GM10248 (cell line): ENCODE measurements at regions not wholly inside any gene's neighbourhood (a gene's known extent, or its start where the extent isn't known, plus 50 kb on each side); places are given as distances from the start of the nearest gene placed in this dataset.

Source experiments
- CTCF ChIA-PET: fragments of 300-600 bp; sonication (Branson Sonifier 250); formaldehyde crosslinking; extraction: SDS; loops from one replicate; lab custom pipeline; 2021; ENCODE audit warnings: antibody characterized with exemption; lab: Yijun Ruan, JAX
- POLR2A ChIA-PET: fragments of 350-650 bp; sonication (Branson Sonifier 250); formaldehyde crosslinking; extraction: SDS; loops from one replicate; lab custom pipeline; 2020; ENCODE audit warnings: antibody characterized with exemption; lab: Yijun Ruan, JAX
- DNase-seq: peaks from one replicate; pipeline ENCODE4 v3.0.0; 2012; ENCODE audit errors: extremely low spot score
- TF ChIP-seq, protein P1 (sequence below): IDR thresholded peaks from 2 replicates; pipeline ENCODE4 v1.5.1; 2012; ENCODE audit warnings: mild to moderate bottlenecking, low read depth; ENCODE audit errors: extremely low read depth, missing control alignments, control extremely low read depth

- DNase-seq = no peak
- TF ChIP-seq, protein P1, sequence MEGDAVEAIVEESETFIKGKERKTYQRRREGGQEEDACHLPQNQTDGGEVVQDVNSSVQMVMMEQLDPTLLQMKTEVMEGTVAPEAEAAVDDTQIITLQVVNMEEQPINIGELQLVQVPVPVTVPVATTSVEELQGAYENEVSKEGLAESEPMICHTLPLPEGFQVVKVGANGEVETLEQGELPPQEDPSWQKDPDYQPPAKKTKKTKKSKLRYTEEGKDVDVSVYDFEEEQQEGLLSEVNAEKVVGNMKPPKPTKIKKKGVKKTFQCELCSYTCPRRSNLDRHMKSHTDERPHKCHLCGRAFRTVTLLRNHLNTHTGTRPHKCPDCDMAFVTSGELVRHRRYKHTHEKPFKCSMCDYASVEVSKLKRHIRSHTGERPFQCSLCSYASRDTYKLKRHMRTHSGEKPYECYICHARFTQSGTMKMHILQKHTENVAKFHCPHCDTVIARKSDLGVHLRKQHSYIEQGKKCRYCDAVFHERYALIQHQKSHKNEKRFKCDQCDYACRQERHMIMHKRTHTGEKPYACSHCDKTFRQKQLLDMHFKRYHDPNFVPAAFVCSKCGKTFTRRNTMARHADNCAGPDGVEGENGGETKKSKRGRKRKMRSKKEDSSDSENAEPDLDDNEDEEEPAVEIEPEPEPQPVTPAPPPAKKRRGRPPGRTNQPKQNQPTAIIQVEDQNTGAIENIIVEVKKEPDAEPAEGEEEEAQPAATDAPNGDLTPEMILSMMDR = no peak
- ChIA-PET CTCF (no interaction called here), POLR2A (no interaction called here)
Observed at GRCh38 chr15:77734306-77734705, 101.6 kb upstream of the LINGO1 start.

- ChIA-PET POLR2A (no interaction called here), CTCF (interaction anchor here (1.2 kb wide), 1 partner anchor 33 kb away, joined by 3 read pairs; no protein-coding TSS in a partner anchor)
- DNase-seq = no peak
- TF ChIP-seq, protein P1 = no peak
Observed at GRCh38 chr15:77733579-77734300, 101.0 kb upstream of the LINGO1 start.

GRCh38 chr15:77732514-77733335, 100.0 kb upstream of the LINGO1 start:
- TF ChIP-seq, protein P1 = no peak
- ChIA-PET POLR2A (no interaction called here), CTCF (interaction anchor here (1.1 to 1.2 kb wide), 2 partner anchors 12 to 32 kb away, joined by 3 to 4 read pairs; no protein-coding TSS in a partner anchor)
- no peak for DNase-seq

- ChIA-PET POLR2A (no interaction called here), CTCF (interaction anchor here (1.1 kb wide), 1 partner anchor 12 kb away, joined by 4 read pairs; no protein-coding TSS in a partner anchor)
- no peak for DNase-seq
- TF ChIP-seq, protein P1 = no peak
Observed at GRCh38 chr15:77731945-77732344, 99.2 kb upstream of the LINGO1 start.

DNA sequence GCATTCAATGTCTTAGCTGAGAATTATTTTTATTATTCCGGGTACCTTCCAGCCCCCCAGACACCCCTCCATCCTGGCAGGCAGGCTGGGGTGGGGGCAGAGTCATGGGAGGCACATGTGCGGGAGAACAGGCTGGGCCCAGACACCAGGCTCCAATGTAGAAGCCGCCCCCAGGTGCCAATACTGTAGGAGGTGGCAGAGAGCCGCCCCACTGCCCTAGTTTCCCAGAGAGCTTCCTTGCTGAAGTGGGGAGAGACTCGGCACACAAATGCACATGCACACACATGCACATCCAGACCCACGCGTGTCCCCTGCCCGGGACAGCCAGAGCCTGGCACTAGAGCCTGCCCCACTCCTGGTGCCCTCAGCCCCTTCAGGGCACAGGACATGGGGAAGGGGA, 98.4 kb upstream of the LINGO1 start:
- CTCF ChIA-PET = interaction anchor here (1.3 kb wide), 1 partner anchor 97 kb away, joined by 3 read pairs; no protein-coding TSS in a partner anchor
- POLR2A ChIA-PET = no interaction called here
- TF ChIP-seq, protein P1 = no peak
- DNase-seq = no peak

GRCh38 chr15:77727635-77728304, 95.1 kb upstream of the LINGO1 start:
- DNase-seq = no peak
- TF ChIP-seq, protein P1 = no peak
- POLR2A ChIA-PET = no interaction called here
- CTCF ChIA-PET = no interaction called here
